ENCODE measurements at regions not wholly inside any gene's neighbourhood (a gene's known extent, or its start where the extent isn't known, plus 50 kb on each side); places are given as distances from the start of the nearest gene placed in this dataset.

DNA sequence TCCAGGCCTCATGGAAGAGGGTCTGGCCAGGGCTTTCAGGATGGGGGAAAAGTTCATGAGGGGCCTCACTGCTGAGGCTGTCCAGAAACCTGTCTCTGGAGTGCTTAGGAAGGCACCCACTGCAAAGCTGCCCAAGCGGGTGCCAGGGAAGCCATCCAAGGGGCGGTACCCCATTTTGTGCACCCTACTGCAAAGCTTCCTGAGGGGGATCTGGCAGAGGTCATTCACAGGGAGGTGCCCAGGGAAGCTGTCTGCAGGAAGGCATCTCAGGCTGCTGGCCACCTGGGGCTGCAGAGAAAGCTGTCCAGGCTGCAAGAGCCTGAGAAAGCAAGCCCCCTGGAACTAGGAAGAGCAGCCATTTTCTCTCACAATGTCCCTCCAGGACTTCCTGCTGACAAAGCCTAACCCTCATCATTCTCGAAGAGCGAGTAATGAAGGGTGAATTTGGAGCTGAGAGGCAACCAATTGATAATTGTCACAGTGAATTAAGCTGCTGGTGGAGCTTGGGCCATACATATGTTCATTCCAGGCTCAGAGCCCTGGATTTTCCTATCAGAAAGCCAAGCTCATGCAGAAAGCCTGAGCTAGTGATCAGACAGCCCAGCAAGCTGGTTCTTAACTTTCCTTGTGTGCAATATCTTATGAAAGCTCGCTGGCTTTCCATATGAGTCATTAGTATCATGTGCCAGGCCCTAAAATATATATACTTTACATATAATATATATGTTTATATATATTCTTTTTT is 62.2 kb upstream of the SLC22A16 start:
- no peak for DNase-seq (ENCODE audit: low read depth in 2 of 3, low spot score in 2 of 3)

- DNase-seq (ENCODE audit: low read depth in 2 of 3, low spot score in 2 of 3): peak in 2 of 3 donors; percentile 52 to 57
These were observed 61.1 kb upstream of the SLC22A16 start for GRCh38 chr6:110537208-110538123.

- DNase-seq (ENCODE audit: low read depth in 2 of 3, low spot score in 2 of 3): no peak
These were observed 58.5 kb upstream of the SLC22A16 start for GRCh38 chr6:110534731-110535492.

DNA sequence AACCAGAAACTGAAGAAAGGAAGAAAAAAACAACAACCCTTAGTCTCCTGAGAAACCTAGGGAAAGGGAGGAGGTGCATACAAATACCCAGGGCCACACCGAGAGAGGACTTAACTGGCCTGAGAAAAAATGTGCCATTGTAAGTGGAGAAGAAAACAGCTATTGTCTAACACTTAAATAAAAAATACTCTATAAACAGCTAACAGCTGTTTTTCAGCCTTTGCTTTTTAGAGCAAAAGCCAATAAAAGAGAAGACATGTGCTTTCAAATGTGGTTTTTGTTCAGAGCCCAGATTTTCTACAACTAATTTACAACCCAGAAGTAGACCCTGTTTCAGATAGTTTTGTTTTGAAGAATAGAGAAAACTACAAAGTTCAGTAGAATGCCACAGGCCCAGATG is 56.0 kb upstream of the SLC22A16 start:
- no peak for DNase-seq (ENCODE audit: low read depth in 2 of 3, low spot score in 2 of 3)

DNA sequence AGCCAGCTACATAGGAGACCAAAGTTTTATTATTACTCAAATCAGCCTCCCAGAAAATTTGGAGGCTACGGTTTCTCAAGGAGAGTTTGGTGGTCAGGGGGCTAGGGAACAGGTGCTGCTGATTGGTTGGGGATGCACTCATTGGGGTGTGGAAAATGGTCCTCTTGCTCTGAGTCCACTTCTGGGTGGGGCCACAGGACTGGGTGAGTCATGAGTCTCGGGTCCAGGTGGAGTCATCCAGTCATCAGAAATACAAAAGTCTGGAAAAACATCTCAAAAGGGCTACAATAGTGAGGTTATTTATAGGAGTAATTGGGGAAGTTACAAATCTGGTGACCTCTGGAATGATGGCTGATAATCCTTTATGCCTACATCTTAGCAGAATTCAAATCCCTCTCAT is 54.3 kb upstream of the SLC22A16 start:
- DNase-seq (ENCODE audit: low read depth in 2 of 3, low spot score in 2 of 3): no peak

GRCh38 chr6:110529907-110530306 is 53.5 kb upstream of the SLC22A16 start:
- no peak for DNase-seq (ENCODE audit: low read depth in 2 of 3, low spot score in 2 of 3)

DNA sequence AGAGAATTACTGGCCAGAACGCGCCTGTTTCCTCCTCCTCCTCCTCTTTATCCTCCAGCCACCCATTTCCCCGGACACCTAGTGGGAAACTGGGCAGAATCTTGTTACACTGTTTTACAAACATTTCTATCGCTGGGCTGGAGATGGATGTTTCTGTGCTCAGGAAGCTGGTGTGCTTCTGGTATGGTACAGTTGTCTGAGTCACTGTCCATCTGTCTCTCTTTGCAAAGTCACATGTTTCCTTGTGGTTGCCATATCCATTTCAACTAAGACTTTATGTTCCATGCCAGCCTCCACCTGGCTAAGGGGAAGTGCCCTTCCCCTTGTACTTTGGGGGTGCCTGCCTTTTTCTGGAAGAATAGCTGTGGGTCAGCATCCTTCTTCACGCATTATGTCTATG is 52.9 kb upstream of the SLC22A16 start:
- peak in 2 of 3 donors; percentile 71 to 87 for DNase-seq (ENCODE audit: low read depth in 2 of 3, low spot score in 2 of 3)

- no peak for DNase-seq (ENCODE audit: low read depth in 2 of 3, low spot score in 2 of 3)
These were observed 52.5 kb upstream of the SLC22A16 start for GRCh38 chr6:110528930-110529325.

- peak; percentile 28 to 86 (median 63) for DNase-seq (ENCODE audit: low read depth in 2 of 3, low spot score in 2 of 3)
These were observed 51.9 kb upstream of the SLC22A16 start for GRCh38 chr6:110528101-110528929.

GRCh38 chr6:110527516-110527915 is 51.1 kb upstream of the SLC22A16 start:
- no peak for DNase-seq (ENCODE audit: low read depth in 2 of 3, low spot score in 2 of 3)

DNA sequence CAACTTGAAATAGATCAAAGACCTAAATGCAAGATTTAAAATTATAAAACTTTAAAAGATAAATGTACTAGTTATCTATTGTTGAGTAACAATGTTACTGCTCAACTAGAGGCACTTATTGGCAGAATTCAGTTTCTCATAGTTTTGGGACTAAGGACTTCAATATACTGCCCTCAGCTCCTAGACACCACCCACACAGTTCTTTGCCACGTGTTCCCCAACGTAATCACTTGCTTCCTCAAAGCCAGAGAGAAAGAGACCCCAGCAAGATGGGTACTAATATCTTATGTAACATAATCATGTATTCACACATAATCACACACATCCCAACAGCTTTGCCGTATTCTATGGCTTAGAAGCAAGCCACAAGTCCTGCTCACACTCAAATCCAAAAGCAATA is 50.3 kb upstream of the SLC22A16 start:
- DNase-seq (ENCODE audit: low read depth in 2 of 3, low spot score in 2 of 3): no peak

All from hematopoietic multipotent progenitor cell (in vitro differentiated cells).